GM12878 (cell line): ENCODE measurements at regions not wholly inside any gene's neighbourhood (a gene's known extent, or its start where the extent isn't known, plus 50 kb on each side); places are given as distances from the start of the nearest gene placed in this dataset.

Source experiments
- JUND ChIP-seq: IDR thresholded peaks from 2 replicates; pipeline ENCODE4 v1.6.1; 2012; ENCODE audit warnings: low read depth, mild to moderate bottlenecking, low read length, improper control_type of control experiment, moderate library complexity
- NR2F1 ChIP-seq: fragments of 450-650 bp; conservative IDR thresholded peaks from 2 replicates; pipeline ENCODE4 v1.6.1; 2017; ENCODE audit warnings: mild to moderate bottlenecking

DNA sequence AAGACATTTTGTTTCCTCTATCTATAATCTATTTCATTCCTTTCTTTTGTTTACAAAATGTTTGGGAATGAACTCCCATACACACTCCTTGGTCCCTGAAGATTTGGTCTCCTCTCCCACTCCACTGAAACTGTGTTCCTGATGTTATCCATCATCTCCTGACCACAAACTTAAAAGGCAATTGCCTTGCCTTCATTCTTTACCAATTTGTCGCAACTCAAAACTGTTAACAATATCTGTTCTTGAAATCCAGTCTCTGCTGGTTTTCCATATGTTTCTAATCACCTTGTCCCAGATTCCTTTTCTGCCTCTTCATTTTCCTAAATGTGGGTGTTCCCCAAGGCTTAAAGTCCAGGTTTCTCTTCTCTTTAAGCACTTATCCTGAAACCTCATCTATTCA lies 262.2 kb upstream of the TTC29 start:
- TF ChIP-seq JUND (no peak), NR2F1 (no peak)
